DMS53 (cell line): ENCODE measurements at regions not wholly inside any gene's neighbourhood (a gene's known extent, or its start where the extent isn't known, plus 50 kb on each side); places are given as distances from the start of the nearest gene placed in this dataset.

Source experiments
- DNase-seq: peaks from one replicate; lab custom pipeline; 2025; lab: John Stamatoyannopoulos, UW

DNA sequence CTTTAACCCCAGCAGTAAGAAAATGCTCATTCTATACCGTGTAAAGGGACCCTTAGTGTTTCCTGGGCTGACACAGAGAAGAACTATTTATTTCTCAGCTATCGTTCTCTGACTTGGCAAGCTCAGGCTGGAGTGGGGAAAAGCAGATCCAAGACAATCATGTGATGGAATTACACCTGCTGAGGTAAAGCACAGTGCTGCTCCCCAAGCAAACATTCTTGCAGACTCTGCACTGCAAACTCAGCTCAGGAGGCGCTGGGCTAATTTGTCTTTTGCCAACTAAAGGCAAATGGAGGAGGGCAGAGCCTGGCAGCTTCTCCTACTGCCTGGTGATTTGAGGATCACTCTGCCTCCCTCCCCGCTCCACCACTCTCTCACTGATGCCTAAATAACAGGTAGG, 57.8 kb upstream of the FUT8 start:
- no peak for DNase-seq

- DNase-seq = peak; percentile 72
Observed at GRCh38 chr14:65356327-65356836, 56.1 kb upstream of the FUT8 start.

GRCh38 chr14:65357113-65357512, 55.4 kb upstream of the FUT8 start:
- no peak for DNase-seq

DNA sequence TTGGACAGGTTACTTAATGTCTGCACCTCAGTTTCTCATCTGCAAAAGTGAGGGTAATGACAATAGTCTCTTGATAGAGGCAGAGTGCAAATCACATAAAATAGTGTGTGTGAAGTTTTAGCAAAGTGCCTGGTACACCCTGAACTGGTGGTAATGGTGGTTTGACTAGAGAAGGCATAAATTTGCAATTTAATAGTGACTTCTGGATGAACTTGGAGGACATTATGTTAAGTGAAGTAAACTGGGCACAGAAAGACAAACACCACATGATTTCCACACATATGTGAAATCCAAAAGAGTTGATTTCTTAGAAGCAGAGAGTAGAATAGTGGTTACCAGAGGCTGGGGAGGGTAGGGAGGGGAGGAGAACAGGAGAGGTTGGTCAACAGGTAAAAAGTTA, 54.8 kb upstream of the FUT8 start:
- DNase-seq = no peak

- DNase-seq = no peak
Observed at GRCh38 chr14:65359503-65359902, 53.0 kb upstream of the FUT8 start.

GRCh38 chr14:65360144-65360784, 52.3 kb upstream of the FUT8 start:
- no peak for DNase-seq

DNA sequence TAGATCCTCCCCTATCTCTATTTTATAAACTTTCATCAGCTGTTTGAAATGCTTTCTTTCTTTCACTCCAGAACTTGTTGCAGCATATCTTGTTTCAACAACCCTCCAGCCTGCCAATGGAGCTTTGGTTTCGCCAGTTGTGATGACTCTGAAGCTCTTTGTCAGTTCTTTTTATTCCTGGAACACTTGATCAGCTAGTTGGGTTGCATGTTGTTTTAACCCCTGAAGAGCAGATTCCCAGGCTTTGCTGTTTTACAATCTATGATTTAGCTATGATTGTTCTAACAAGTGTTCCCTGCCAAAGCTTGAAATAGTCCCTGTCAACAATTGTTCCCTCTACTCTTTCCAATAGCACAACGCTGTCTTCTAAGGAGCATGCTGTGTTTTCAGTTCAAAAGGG, 50.6 kb upstream of the FUT8 start:
- no peak for DNase-seq
